NCI-H82 treated with DMSO at 0.1 percent for 48 hours (cell line): ENCODE measurements at regions not wholly inside any gene's neighbourhood (a gene's known extent, or its start where the extent isn't known, plus 50 kb on each side); places are given as distances from the start of the nearest gene placed in this dataset.

ENCODE experiments used
- DNase-seq: peaks from one replicate; lab custom pipeline; 2025; ENCODE audit not compliant: unreplicated experiment; lab: John Stamatoyannopoulos, UW

DNA sequence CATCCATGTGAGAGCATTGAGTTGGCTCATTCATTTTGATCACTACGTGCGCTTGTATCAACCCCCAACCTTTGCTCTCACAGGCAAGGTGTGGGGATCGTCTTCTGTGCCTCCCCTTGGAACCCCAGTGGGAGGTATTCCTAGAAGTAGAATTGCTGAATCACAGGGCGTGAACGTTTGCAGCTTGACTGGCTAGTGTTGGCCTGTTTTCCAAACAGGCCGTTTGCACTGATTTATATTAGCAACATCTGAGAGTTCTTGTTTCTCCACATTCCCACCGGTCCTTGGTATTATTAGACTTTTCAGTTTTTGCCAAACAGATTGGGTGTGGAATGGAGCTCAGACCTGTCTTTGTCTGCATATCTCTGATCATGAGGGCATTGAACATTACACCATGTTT lies 288.6 kb upstream of the PWP1 start:
- DNase-seq: no peak

DNA sequence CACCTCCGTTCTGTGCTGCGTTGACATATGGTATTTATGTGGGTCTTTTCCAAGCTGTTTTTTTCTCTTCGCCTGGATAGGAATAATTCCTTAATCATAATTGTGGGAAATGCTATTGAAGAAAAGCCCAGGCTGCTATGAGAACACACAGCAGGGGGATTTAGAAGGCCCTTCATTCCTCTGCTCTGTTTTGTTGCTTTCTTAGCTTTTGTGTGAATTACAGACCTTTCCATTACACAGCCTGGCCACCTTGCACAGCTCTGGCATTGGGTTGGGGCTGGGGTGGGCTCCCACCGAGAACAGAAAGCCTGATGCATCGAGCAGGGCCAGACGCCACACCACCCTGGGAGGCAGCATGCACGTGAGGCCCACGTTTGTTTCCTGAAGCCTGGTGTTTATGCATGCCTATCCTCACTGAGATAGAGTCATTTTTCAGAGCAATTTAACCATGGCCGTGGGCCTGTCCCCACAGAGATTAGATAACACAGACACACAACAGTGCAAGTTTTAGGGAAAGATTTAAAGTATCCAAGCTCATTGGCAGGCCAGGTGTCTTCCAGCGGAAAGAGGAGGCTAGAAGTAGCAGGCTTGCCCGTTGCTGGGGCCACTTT lies 287.6 kb upstream of the PWP1 start:
- no peak for DNase-seq

- no peak for DNase-seq
Measured at GRCh38 chr12:107399046-107399445, 286.6 kb upstream of the PWP1 start.

GRCh38 chr12:107400686-107401447 lies 284.7 kb upstream of the PWP1 start:
- peak; percentile 7 for DNase-seq

DNA sequence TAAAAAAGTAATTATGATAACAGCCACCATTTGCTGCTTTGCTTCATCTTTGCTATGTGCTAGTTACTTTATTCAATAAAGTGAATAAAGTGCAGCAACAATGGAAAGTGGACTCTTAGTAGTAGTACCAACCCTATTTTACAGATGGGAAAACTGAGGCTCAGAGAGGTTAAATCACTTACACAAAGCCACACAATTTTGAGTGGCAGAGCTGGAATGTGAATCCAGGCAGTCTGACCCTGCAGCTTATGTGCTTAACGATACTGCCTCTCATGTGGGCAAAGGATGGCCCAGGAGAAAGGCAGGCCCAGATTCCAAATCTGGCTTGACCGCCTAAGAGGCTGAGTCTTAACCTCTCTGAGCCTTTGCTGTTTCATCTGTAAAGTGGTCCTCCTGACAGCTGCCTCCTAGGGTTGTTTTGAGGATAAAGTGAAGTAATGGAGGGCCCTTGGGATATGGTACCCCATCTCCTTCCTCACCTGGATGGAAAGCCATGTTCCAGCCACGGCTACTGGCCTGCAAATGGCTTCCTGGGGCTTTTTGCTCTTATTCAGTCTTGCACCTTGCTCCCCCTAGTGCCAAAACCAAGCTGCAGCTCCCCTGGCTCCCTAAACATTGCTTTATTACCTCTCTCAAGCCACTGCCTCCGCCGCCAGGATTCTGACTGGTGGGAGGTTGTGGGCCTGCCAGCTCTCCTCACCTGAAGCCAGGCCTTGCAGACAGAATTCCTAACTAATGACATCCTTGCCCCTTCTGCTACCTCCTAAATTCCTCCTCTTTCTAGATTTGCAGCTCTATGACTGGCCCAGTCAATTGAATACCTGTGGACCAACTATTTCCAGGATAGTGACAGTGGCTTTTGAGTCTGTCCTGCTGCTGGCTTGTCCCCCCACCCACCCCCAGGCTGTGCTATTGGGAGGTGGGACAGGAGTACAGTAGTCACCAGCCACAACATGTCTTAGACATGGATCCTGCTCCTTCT lies 283.3 kb upstream of the PWP1 start:
- DNase-seq: peak; percentile 54

GRCh38 chr12:107404981-107405380 lies 280.6 kb upstream of the PWP1 start:
- peak; percentile 45 for DNase-seq

DNA sequence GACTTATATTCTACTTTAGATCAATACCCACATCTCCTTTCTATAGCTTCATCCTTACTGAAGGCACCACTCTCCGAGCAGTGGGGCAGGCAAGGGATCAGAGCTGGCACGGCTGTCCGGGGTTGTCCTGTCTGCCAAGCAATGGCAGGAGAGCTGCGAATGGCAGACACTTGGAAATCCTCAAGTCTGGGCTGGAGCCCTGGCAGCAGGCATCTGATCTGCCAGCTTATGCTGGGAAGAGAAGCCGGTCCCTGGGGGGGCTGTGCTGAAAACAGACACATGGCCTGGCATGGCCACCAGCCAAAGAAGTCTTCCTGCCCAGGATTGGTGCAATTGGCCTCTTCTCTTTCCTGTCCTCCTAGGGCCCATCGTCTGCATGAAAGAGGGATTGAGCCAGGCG lies 280.2 kb upstream of the PWP1 start:
- DNase-seq: no peak

- DNase-seq: no peak
Measured at GRCh38 chr12:107406932-107407331, 278.7 kb upstream of the PWP1 start.

DNA sequence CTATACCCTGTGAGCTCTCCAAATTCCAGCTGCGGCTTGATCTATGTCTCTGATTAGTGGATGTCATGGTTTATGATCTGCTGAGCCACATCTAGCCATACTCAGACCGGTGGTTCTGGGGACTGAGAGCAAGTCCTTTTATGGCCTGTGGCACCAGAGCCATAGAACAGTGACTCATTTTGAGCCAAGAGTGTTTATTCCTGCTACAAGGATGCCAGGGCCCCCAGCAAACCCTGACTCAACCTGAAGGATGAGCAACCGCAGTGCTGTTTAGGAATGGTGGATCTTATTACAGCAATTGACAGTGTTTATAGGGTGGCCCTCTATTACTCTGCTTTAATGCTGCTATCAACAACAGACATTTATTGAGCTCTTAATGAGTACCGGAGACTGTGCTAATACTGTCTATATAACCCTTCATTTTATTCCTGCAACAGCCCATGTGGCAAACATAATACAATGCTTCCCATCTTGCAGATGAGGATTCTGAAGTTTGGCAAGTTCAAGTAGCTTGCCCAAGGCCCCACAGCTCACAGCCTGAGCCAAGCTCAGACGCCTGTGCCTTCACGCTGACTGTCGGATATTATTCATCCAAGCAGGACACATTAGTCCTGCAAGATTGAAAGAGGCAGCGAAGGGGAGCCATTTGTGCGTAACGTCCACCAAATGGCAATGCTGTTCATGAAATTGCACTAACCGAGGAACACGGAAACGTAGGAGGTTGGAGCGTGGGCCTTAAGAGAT lies 273.6 kb upstream of the PWP1 start:
- DNase-seq: no peak

GRCh38 chr12:107415071-107415470 lies 270.5 kb upstream of the PWP1 start:
- DNase-seq: no peak

DNA sequence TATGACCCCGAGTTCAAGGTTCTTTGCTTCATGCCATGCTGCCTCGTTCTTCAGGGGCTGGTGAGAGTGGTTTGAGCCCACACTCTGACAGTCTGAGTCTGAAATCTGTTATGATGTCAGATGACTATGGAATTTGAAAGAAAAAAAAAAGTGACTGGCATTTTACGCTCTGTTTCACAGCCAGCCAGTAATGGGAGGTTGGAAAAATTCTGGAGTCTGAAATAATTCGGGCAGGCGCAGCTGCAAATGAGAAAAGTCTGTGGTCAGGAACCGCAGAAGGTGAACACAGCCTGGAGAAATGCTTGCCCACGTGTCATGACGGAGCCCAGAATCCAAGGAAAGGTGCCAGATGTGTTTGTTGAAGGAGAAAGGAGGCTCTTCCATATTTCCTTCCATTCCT lies 269.8 kb upstream of the PWP1 start:
- DNase-seq: no peak

DNA sequence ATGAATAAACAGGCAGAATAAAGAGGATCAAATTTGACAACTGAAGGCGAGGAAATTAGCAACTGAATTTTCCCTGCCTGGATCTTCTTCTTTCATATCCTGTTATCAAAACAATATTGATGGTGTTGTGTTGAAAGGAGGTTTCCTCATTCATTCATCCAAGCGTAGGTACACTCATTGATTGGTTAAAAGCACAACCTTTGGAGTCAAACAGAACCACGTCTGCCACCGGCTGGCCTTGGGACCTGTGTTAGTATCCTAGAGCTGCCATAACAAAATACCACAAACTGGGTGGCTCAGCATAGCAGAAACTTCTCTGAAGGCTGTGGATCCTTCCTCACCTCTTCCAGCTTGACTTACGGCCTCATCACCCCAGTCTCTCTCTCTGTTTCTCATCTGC lies 268.6 kb upstream of the PWP1 start:
- no peak for DNase-seq

DNA sequence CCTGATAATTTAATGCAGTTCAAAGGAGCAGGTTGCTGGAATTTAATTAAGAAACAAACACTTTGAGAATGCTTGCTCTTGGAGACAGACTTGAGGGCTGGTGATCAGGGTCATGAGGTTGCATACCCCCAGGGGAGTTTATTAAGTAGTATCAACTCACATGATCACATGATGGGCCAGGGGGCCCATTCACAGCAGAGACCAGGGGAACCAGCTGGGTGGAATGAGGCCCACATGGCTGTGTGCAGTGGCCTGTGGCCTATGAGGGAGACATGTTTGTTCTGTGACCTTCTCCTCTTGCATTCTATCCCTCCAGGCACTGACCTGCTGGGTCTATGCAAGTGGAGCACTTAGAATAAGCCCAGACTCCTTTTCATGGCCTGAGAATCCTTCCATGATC lies 266.6 kb upstream of the PWP1 start:
- DNase-seq: peak; percentile 57

DNA sequence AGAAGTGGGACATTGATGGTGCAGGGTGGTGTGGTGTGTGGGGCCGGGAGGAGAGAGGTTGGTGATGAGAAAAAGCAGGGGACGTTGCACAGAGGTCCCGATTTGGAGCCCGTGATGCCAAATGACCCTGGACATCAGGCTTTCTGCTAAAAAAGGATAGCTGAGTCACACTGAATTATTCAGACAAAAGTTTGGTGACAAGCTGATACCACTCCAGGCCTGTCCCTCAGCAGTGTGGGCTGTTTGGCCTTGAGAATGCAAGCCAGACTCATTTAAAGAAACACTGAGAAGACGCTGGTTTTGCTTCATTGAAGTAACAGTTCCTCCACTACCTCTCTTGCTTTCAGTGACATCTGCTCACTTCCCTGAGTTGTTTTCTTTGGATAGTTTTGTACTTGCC lies 262.1 kb upstream of the PWP1 start:
- no peak for DNase-seq

DNA sequence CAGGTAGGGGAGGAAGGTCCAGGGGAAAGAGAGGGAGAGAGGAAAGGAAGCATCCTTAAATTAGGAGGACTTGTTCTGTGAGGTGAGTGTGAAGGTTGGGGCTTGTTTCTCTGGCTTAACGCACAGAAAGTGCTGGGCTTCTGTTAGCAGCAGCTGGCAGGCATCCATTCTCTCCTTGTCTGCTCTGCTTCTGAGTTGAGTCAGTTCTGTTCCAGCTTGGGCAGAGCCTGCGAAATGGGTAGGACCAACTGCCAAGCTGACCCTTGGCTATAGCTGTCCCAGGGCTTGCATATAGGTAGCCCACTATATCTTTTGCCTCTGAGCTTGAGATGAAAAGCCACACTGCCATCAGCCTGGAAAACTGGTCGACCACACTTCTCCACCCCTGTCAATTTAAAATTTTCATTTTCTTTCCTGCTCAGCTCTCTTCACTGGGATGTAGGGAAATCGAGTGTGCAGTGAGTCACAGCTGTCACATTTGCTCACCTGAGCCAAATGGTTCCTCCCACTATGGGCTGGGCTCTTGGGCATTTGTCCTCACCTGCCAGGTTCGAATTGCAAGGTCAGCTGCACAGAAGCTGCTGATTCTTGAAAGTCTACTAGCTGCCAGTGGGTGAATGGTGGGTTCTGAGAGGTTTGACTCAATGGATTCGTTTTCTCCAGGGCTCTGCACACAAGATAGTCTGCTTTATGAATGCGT lies 256.4 kb upstream of the PWP1 start:
- DNase-seq: no peak

- DNase-seq: no peak
Measured at GRCh38 chr12:107431942-107432341, 253.7 kb upstream of the PWP1 start.

DNA sequence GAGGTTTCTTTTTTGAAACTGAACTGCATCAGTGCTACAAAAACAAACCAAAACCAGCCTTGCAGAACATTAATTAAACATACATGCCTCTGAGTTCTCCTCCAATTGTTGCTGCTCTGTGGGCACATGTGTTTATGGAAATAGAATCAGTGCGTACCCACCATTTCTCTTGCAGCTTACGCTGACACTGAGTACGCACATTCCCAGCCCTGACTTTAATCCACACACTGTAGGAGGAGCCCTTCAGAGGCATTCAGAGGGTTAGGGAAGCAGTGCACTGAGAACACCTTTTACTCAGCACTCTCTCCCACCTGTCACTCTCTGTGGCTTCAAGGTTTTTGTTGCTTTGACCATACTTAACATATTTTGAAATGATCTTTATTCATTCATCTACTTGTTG lies 250.5 kb upstream of the PWP1 start:
- DNase-seq: no peak

GRCh38 chr12:107435520-107435919 lies 250.1 kb upstream of the PWP1 start:
- DNase-seq: no peak

- no peak for DNase-seq
Measured at GRCh38 chr12:107436376-107436775, 249.2 kb upstream of the PWP1 start.

DNA sequence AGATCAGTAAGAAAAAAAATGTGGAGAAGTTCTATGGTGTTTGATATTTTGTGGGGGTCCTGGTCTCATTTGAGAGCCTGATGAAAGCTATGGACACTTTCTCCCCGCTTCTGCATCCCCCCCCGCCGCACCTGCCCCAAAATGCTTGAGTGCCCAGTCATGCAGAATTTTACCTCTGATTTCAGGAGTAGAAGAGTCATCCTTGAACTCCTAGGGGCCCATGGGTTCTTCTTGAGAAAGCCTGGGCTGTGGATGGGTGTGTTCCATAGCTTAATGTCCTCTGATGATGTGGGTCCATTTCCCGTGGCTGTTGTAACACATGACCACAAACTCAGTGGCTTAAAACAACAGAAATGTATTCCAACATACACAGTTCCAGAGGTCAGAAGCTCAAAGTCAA lies 248.8 kb upstream of the PWP1 start:
- no peak for DNase-seq
